LNCaP clone FGC (cell line): ENCODE measurements at regions not wholly inside any gene's neighbourhood (a gene's known extent, or its start where the extent isn't known, plus 50 kb on each side); places are given as distances from the start of the nearest gene placed in this dataset.

Source experiments
- DNase-seq: peaks from one replicate; pipeline ENCODE4 v3.0.0-alpha.2; 2011; ENCODE audit warnings: low read depth
- H3K4me3 ChIP-seq: 2 replicates; pipeline ENCODE4 v1.5.1; 2011; ENCODE audit warnings: mild to moderate bottlenecking, low read depth, low read length, control low read depth
- CTCF ChIP-seq: IDR thresholded peaks from 2 replicates; pipeline ENCODE4 v1.5.1; 2012; ENCODE audit warnings: mild to moderate bottlenecking; ENCODE audit not compliant: control insufficient read depth, insufficient read depth; ENCODE audit errors: extremely low read depth

- DNase-seq: no peak
- no peak for TF ChIP-seq CTCF
- H3K4me3 ChIP-seq: no peak overlapping the region
Measured at GRCh38 chr10:89829262-89829886, 128.0 kb downstream of the KIF20B start.

- no peak overlapping the region for H3K4me3 ChIP-seq
- no peak for DNase-seq
- no peak for TF ChIP-seq CTCF
Measured at GRCh38 chr10:89829887-89830269, 128.5 kb downstream of the KIF20B start.

- DNase-seq: no peak
- H3K4me3 ChIP-seq: no peak overlapping the region
- no peak for TF ChIP-seq CTCF
Measured at GRCh38 chr10:89830624-89831023, 129.2 kb downstream of the KIF20B start.

GRCh38 chr10:89836840-89837164, 135.4 kb downstream of the KIF20B start:
- no peak for DNase-seq
- no peak overlapping the region for H3K4me3 ChIP-seq
- TF ChIP-seq CTCF: no peak

GRCh38 chr10:89837165-89838043, 136.0 kb downstream of the KIF20B start:
- no peak overlapping the region for H3K4me3 ChIP-seq
- no peak for TF ChIP-seq CTCF
- no peak for DNase-seq

GRCh38 chr10:89838044-89838615, 136.7 kb downstream of the KIF20B start:
- no peak for DNase-seq
- no peak overlapping the region for H3K4me3 ChIP-seq
- no peak for TF ChIP-seq CTCF
